GM12864 (cell line): ENCODE measurements at regions not wholly inside any gene's neighbourhood (a gene's known extent, or its start where the extent isn't known, plus 50 kb on each side); places are given as distances from the start of the nearest gene placed in this dataset.

Experiments used
- DNase-seq: peaks from one replicate; pipeline ENCODE4 v3.0.0-alpha.2; 2011; ENCODE audit warnings: low read depth
- H3K4me3 ChIP-seq: 2 replicates; pipeline ENCODE4 v1.5.1; 2011; ENCODE audit warnings: mild to moderate bottlenecking, low read depth, low read length, control low read depth
- TF ChIP-seq, protein P1 (sequence below): IDR thresholded peaks from 2 replicates; pipeline ENCODE4 v1.5.1; 2011; ENCODE audit warnings: low read depth, mild to moderate bottlenecking, moderate library complexity, low read length, control low read depth, inconsistent platforms; ENCODE audit errors: missing control alignments

DNA sequence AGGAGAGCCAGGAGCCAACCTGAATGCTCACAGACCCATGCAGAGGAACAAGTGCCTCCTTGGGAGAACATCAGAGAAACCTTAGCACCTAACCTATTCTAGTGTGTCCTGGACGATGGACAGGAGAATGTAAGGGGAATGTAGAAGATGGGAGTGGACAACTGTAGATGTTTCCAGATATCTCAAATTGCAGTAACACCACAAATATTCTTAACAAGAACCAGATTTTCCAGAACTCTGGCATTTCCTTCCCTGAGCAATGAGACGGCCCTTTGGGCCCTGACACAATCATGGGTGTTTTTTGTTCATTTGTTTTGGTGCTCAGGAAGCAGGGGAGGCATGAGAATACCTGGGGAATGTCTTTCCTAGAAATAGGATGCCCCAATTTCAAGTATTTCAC, 196.1 kb upstream of the PRSS1 start:
- H3K4me3 ChIP-seq, result no peak overlapping the region
- no peak for DNase-seq
- TF ChIP-seq, protein P1, sequence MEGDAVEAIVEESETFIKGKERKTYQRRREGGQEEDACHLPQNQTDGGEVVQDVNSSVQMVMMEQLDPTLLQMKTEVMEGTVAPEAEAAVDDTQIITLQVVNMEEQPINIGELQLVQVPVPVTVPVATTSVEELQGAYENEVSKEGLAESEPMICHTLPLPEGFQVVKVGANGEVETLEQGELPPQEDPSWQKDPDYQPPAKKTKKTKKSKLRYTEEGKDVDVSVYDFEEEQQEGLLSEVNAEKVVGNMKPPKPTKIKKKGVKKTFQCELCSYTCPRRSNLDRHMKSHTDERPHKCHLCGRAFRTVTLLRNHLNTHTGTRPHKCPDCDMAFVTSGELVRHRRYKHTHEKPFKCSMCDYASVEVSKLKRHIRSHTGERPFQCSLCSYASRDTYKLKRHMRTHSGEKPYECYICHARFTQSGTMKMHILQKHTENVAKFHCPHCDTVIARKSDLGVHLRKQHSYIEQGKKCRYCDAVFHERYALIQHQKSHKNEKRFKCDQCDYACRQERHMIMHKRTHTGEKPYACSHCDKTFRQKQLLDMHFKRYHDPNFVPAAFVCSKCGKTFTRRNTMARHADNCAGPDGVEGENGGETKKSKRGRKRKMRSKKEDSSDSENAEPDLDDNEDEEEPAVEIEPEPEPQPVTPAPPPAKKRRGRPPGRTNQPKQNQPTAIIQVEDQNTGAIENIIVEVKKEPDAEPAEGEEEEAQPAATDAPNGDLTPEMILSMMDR, result no peak

DNA sequence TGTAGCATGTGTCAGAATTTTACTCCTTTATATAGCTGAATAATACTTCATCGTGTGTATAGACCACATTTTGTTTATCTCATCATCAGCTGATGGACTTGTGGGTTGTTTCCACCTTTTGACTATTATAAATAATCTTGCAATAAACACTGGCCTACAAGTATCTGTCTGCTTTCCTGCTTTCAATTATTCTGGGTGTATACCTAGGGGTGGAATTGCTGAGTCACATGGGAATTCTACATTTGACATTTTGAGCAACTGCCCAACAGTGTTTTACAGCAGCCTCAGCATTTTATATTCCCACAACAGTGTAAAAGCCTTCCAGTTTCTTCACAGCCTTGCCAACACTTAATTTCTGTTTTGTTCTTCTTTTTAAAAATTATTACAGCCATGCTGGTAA, 200.3 kb upstream of the PRSS1 start:
- no peak overlapping the region for H3K4me3 ChIP-seq
- TF ChIP-seq, protein P1, result no peak
- no peak for DNase-seq

DNA sequence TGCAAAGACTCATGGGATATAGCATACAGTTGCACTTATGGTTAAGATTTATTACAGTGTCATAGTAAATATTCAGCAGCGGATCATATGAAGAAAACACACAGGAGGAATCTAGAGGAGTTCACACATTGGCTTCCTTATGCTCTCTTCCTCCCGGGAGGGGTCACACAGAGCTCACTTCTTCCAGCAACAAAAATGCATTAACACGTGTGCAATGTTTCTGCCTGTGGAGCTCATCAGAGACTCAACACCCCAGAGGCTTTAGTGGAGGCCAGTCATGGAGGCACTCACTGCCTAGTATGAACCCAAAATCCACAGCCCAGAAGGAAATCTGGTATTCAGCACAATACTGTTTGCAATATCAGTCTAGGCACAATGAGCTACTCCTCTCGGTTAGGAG, 202.8 kb upstream of the PRSS1 start:
- no peak for DNase-seq
- no peak overlapping the region for H3K4me3 ChIP-seq
- TF ChIP-seq, protein P1, result no peak

DNA sequence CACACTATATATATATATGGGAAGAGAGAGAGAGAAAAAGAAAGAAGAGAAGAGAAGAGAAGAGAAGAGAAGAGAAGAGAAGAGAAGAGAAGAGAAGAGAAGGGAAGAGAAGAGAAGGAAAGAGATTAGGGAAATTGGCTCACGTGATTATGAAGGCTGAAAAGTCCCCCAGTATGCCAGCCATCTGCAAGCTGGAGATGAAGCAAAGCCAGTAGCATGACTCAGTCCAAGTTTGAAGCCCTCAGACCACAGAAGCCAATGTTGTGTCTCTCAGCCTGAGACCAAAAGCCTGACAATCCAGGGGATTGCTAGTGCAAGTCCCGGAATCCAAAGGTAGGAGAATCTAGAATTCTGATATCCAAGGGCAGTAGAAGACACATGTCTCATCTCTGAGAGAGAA, 206.3 kb upstream of the PRSS1 start:
- TF ChIP-seq, protein P1, result no peak
- DNase-seq, result no peak
- H3K4me3 ChIP-seq, result no peak overlapping the region

DNA sequence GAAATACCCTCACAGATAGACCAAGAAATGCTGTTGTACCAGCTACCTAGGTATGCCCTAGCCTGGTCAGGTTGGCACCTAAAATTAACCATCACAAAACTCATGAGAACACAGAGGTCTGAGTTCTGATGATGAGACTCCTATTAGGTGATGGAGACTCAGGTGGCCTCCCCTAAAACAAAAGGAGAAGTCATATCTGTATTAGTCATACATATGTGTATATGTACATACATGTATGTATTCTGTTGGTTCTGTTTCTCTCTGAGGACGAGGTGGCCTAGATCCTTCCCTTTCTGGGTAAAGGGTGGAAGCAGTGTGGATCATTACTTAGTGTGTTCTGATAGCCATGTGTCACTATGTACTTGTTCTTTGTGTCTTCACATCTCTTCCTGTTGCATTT, 207.2 kb upstream of the PRSS1 start:
- DNase-seq, result no peak
- TF ChIP-seq, protein P1, result no peak
- H3K4me3 ChIP-seq, result no peak overlapping the region

DNA sequence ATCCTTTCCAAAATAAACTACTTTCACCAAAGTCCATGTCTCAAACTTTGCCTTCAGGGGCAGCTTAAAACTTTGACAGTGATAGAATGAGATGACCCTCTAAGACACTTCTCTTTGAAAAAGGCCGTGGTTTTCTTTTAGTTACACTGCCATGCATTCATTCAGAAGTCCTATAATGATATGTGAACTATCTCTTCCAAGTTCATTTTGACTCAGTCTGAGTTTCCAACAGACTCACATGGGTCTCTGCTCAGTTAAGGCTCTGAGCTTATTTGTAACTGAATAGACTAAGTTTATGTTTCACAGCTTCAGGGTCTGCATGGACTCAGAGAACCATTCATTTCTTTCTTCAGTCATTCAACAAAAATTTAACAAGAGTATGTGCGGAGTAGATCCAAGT, 208.9 kb upstream of the PRSS1 start:
- H3K4me3 ChIP-seq, result no peak overlapping the region
- TF ChIP-seq, protein P1, result no peak
- DNase-seq, result no peak

DNA sequence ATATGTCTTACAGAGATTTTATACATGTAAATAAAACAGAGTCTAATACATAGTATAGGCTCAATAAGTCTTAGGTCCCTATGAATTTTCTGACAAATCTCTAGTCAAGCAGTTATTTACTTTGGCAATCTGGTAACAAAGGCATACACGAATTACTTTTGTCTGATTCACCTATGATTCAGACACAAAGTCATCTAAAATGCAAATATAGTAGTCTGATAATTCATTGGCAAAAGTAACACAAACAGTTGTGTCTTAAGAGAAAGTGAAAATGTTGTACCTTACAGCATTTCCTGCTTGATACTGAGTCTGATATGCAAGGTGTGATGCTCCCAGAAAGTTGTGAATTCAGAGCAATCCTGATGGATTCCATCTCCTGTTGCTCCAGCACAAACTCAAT, 209.4 kb upstream of the PRSS1 start:
- no peak overlapping the region for H3K4me3 ChIP-seq
- DNase-seq, result no peak
- TF ChIP-seq, protein P1, result no peak
